GM10266 (cell line): ENCODE measurements at regions not wholly inside any gene's neighbourhood (a gene's known extent, or its start where the extent isn't known, plus 50 kb on each side); places are given as distances from the start of the nearest gene placed in this dataset.

ENCODE experiments used
- DNase-seq: peaks from one replicate; pipeline ENCODE4 v3.0.0; 2012; ENCODE audit errors: extremely low spot score
- TF ChIP-seq, protein P1 (sequence below): IDR thresholded peaks from 2 replicates; pipeline ENCODE4 v1.5.1; 2012; ENCODE audit warnings: mild to moderate bottlenecking, low read depth; ENCODE audit not compliant: control insufficient read depth, insufficient read depth; ENCODE audit errors: missing control alignments

- TF ChIP-seq, protein P1, sequence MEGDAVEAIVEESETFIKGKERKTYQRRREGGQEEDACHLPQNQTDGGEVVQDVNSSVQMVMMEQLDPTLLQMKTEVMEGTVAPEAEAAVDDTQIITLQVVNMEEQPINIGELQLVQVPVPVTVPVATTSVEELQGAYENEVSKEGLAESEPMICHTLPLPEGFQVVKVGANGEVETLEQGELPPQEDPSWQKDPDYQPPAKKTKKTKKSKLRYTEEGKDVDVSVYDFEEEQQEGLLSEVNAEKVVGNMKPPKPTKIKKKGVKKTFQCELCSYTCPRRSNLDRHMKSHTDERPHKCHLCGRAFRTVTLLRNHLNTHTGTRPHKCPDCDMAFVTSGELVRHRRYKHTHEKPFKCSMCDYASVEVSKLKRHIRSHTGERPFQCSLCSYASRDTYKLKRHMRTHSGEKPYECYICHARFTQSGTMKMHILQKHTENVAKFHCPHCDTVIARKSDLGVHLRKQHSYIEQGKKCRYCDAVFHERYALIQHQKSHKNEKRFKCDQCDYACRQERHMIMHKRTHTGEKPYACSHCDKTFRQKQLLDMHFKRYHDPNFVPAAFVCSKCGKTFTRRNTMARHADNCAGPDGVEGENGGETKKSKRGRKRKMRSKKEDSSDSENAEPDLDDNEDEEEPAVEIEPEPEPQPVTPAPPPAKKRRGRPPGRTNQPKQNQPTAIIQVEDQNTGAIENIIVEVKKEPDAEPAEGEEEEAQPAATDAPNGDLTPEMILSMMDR, result no peak
- no peak for DNase-seq
Measured at GRCh38 chr6:76631622-76632021, 559.2 kb upstream of the IMPG1 start.

- no peak for DNase-seq
- TF ChIP-seq, protein P1, result no peak
Measured at GRCh38 chr6:76615395-76615794, 542.9 kb upstream of the IMPG1 start.

DNA sequence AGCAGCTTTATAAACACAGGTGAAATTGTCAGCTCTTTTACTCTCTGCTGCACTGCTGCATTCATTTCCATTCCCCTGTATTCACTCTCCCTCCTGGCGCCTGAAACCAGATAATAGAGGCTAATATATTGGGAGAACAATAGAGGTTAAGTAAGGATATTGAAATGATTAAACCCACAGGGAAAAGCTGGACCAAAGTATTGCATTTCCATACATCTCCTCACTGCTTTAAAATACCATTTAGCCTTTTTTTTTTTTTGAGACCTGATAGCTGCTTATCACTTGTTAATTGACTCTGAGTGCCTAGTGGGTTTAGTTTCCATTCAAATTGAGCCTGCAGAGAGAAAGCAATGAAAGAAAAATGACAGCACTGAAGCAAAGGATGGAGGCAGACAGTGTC lies 540.5 kb upstream of the IMPG1 start:
- TF ChIP-seq, protein P1, result no peak
- no peak for DNase-seq

- TF ChIP-seq, protein P1, result no peak
- DNase-seq, result no peak
Measured at GRCh38 chr6:76609160-76609559, 536.7 kb upstream of the IMPG1 start.

- TF ChIP-seq, protein P1, result no peak
- no peak for DNase-seq
Measured at GRCh38 chr6:76594109-76594508, 521.6 kb upstream of the IMPG1 start.

- DNase-seq, result no peak
- TF ChIP-seq, protein P1, result no peak
Measured at GRCh38 chr6:76593668-76594067, 521.2 kb upstream of the IMPG1 start.

DNA sequence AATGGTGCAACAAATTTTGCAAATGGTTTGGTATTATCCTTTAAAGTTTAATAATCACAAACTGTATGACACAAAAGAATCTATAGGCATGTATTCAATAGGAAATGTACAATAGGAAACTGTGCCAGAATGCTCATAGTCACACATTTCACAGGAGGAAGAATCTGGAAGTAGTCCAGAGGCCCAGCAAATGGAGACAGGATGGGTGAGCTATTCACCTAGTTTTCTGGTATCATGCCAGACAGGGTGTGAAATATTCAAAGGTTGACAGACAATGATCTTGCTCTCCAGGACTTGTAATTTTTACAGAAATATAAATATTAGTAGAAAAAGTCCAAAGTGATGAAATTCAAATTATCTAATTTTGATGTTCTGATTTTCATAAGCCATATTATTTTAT lies 520.1 kb upstream of the IMPG1 start:
- DNase-seq, result no peak
- TF ChIP-seq, protein P1, result no peak
